Natural killer cell (primary cell): ENCODE measurements at regions not wholly inside any gene's neighbourhood (a gene's known extent, or its start where the extent isn't known, plus 50 kb on each side); places are given as distances from the start of the nearest gene placed in this dataset.
"Not testable (repeated sequence)": the region's sequence is repeated elsewhere in the genome, so short reads cannot be mapped to it uniquely, and the experiment has no call there.

Experiments
- ATAC-seq, 3 donors: fragments of 150-1000 bp in 2 of 3; fragments of 200-7000 bp in 1 of 3; cut with Tn5 transposase; 1 replicate in 1 of 3; 2 replicates in 2 of 3; pipeline ENCODE4 v1.10.0; 2021; ENCODE audit warnings: mild to moderate bottlenecking in 2 of 3, moderate library complexity in 2 of 3
- DNase-seq, 2 donors: peaks; one replicate each; pipeline versions ENCODE4 v3.0.0 to v3.0.0-alpha.2; 2013 to 2021; ENCODE audit warnings: mixed read lengths in 1 of 2
- H3K27ac ChIP-seq: one replicate; pipeline ENCODE4 v1.5.1; 2013; ENCODE audit warnings: mild to moderate bottlenecking, low read length
- H3K27me3 ChIP-seq: one replicate; pipeline ENCODE4 v1.6.1; 2013; ENCODE audit warnings: low read length; ENCODE audit not compliant: control insufficient read depth, insufficient read depth
- H3K36me3 ChIP-seq: one replicate; pipeline ENCODE4 v1.6.1; 2013; ENCODE audit warnings: low read length; ENCODE audit not compliant: control insufficient read depth, insufficient read depth
- H3K4me1 ChIP-seq: one replicate; pipeline ENCODE4 v1.6.1; 2013; ENCODE audit warnings: low read length; ENCODE audit not compliant: control insufficient read depth, insufficient read depth
- H3K4me3 ChIP-seq: one replicate; pipeline ENCODE4 v1.5.1; 2013; ENCODE audit warnings: low read length
- H3K9me3 ChIP-seq: one replicate; pipeline ENCODE4 v1.6.1; 2013; ENCODE audit warnings: low read length; ENCODE audit not compliant: control insufficient read depth, insufficient read depth
- H3K27ac Mint-ChIP-seq, 2 donors: one replicate each; pipeline ENCODE4 v1.8.0; 2022; ENCODE audit warnings: mild to moderate bottlenecking in 2 of 2, mixed read lengths in 2 of 2, moderate library complexity in 1 of 2
- H3K27me3 Mint-ChIP-seq, 2 donors: one replicate each; pipeline ENCODE4 v1.8.0; 2022; ENCODE audit warnings: low read depth in 2 of 2, mixed read lengths in 2 of 2
- H3K36me3 Mint-ChIP-seq: one replicate; pipeline ENCODE4 v1.8.0; 2022; ENCODE audit warnings: mixed read lengths
- H3K4me1 Mint-ChIP-seq, 2 donors: one replicate each; pipeline ENCODE4 v1.8.0; 2022; ENCODE audit warnings: mixed read lengths in 2 of 2
- H3K4me3 Mint-ChIP-seq: one replicate; pipeline ENCODE4 v1.8.0; 2022; ENCODE audit warnings: mild to moderate bottlenecking, moderate library complexity, mixed read lengths
- H3K9me3 Mint-ChIP-seq, 2 donors: one replicate each; pipeline ENCODE4 v1.8.0; 2022; ENCODE audit warnings: mixed read lengths in 2 of 2
- CTCF ChIP-seq: fragments of 200-600 bp; IDR thresholded peaks from one replicate; pipeline ENCODE4 v1.8.0; 2022; ENCODE audit warnings: antibody characterized with exemption
- WGBS: methylation state at CpG from one replicate; pipeline ENCODE4 v1.1.7; 2013; ENCODE audit warnings: missing lambda C conversion rate; ENCODE audit not compliant: insufficient coverage; 5-methylcytosine and 5-hydroxymethylcytosine counted together
- intact Hi-C: fragments of 100-400 bp; cut with micrococcal nuclease; formaldehyde crosslinking; loops from one replicate; pipeline ENCODE4 v1.14.2; 2022

- intact Hi-C loops, result no loop called here
- no peaks in the 10 kb centered on the region for H3K36me3 ChIP-seq
- no peaks in the 10 kb centered on the region for H3K9me3 ChIP-seq
- no peaks in the 10 kb centered on the region for H3K27me3 Mint-ChIP-seq
- no peak overlapping the region for H3K27ac ChIP-seq
- no peaks in the 10 kb centered on the region for H3K36me3 Mint-ChIP-seq
- DNase-seq, result no peak
- no peaks in the 10 kb centered on the region for H3K4me1 ChIP-seq
- no peak overlapping the region for H3K4me3 ChIP-seq
- no peak overlapping the region for H3K27ac Mint-ChIP-seq
- no peak for ATAC-seq
- TF ChIP-seq CTCF, result no peak
- WGBS, result 95% methylated on average over 4 of the region's 4 CpGs
- no peaks in the 10 kb centered on the region for H3K27me3 ChIP-seq
- no peaks in the 10 kb centered on the region for H3K4me1 Mint-ChIP-seq
- peaks cover 10 to 14% of the 10 kb centered on the region in 2 donors for H3K9me3 Mint-ChIP-seq
- H3K4me3 Mint-ChIP-seq, result no peak overlapping the region
These were observed 579.6 kb downstream of the AMY1C start for GRCh38 chr1:104329278-104329677.

GRCh38 chr1:104331763-104332162, 582.1 kb downstream of the AMY1C start:
- DNase-seq (no peak), ATAC-seq (no peak)
- Histone ChIP-seq H3K36me3 (no peaks in the 10 kb centered on the region), H3K4me3 (no peak overlapping the region), H3K27ac (no peak overlapping the region), H3K27me3 (no peaks in the 10 kb centered on the region), H3K9me3 (no peaks in the 10 kb centered on the region), H3K4me1 (no peaks in the 10 kb centered on the region)
- Mint-ChIP-seq H3K36me3 (peaks cover 2% of the 10 kb centered on the region), H3K4me1 (no peaks in the 10 kb centered on the region), H3K27me3 (no peaks in the 10 kb centered on the region), H3K27ac (no peak overlapping the region), H3K9me3 (peaks cover 11 to 27% of the 10 kb centered on the region in 2 donors), H3K4me3 (no peak overlapping the region)
- no peak for TF ChIP-seq CTCF
- intact Hi-C loops, result no loop called here
- WGBS, result 60% methylated on average over 1 of the region's 3 CpGs

- H3K9me3 Mint-ChIP-seq, result peaks cover 12 to 30% of the 10 kb centered on the region in 2 donors
- H3K36me3 ChIP-seq, H3K4me3 Mint-ChIP-seq, H3K36me3 Mint-ChIP-seq, H3K4me1 Mint-ChIP-seq, H3K27me3 ChIP-seq, ATAC-seq, H3K4me1 ChIP-seq, intact Hi-C loops, H3K27ac ChIP-seq, H3K27me3 Mint-ChIP-seq, H3K4me3 ChIP-seq, H3K27ac Mint-ChIP-seq, DNase-seq, H3K9me3 ChIP-seq: not testable (repeated sequence)
- 70% methylated on average over 5 of the region's 5 CpGs for WGBS
These were observed 588.2 kb downstream of the AMY1C start for GRCh38 chr1:104337927-104338326.

GRCh38 chr1:104341944-104342343, 592.2 kb downstream of the AMY1C start:
- Histone ChIP-seq H3K4me1 (no peaks in the 10 kb centered on the region), H3K27me3 (no peaks in the 10 kb centered on the region), H3K27ac (no peak overlapping the region), H3K4me3 (no peak overlapping the region), H3K9me3 (no peaks in the 10 kb centered on the region), H3K36me3 (no peaks in the 10 kb centered on the region)
- ATAC-seq (no peak), DNase-seq (no peak)
- Mint-ChIP-seq H3K4me1 (no peaks in the 10 kb centered on the region), H3K27ac (no peak overlapping the region), H3K9me3 (peaks cover 16 to 25% of the 10 kb centered on the region in 2 donors), H3K4me3 (no peak overlapping the region), H3K27me3 (no peaks in the 10 kb centered on the region), H3K36me3 (peaks cover 4% of the 10 kb centered on the region)
- no peak for TF ChIP-seq CTCF
- 11% methylated on average over 1 of the region's 3 CpGs for WGBS
- intact Hi-C loops, result no loop called here
